HCT116 (cell line): ENCODE measurements at regions not wholly inside any gene's neighbourhood (a gene's known extent, or its start where the extent isn't known, plus 50 kb on each side); places are given as distances from the start of the nearest gene placed in this dataset.

Experiments
- CEBPB ChIP-seq: IDR thresholded peaks from 2 replicates; pipeline ENCODE4 v1.6.1; 2012; ENCODE audit warnings: low read depth
- CTCF ChIP-seq, 3 experiments: fragments of 200-600 bp in 1 of 3; sonication (generic) in 1 of 3; IDR thresholded peaks in 2 of 3; conservative IDR thresholded peaks in 1 of 3; 2 replicates each; pipeline ENCODE4 v1.5.1; 2012 to 2017; ENCODE audit warnings: low read depth in 2 of 3, low read length in 2 of 3, antibody characterized with exemption in 1 of 3, borderline replicate concordance in 1 of 3, control low read depth in 1 of 3, mild to moderate bottlenecking in 1 of 3, mixed read lengths in 1 of 3, mixed run types in 1 of 3, moderate library complexity in 1 of 3; ENCODE audit not compliant: insufficient read depth in 1 of 3
- EZH2 ChIP-seq: fragments of 200-600 bp; sonication (generic); IDR thresholded peaks from 2 replicates; pipeline ENCODE4 v1.6.1; 2017; ENCODE audit warnings: antibody characterized with exemption, mixed run types
- EZH2phosphoT487 ChIP-seq: fragments of 200-600 bp; IDR thresholded peaks from 2 replicates; pipeline ENCODE4 v1.6.1; 2018; ENCODE audit warnings: antibody characterized with exemption, borderline replicate concordance
- JUND ChIP-seq: IDR thresholded peaks from 2 replicates; pipeline ENCODE4 v1.6.1; 2012
- MAX ChIP-seq: IDR thresholded peaks from 2 replicates; pipeline ENCODE4 v1.6.1; 2012
- POLR2A ChIP-seq: IDR thresholded peaks from 2 replicates; pipeline ENCODE4 v1.7.0; 2011; ENCODE audit warnings: borderline replicate concordance; ENCODE audit not compliant: insufficient read depth, insufficient read length; ENCODE audit errors: extremely low read depth
- POLR2AphosphoS5 ChIP-seq: IDR thresholded peaks from 2 replicates; pipeline ENCODE4 v1.6.1; 2011; ENCODE audit warnings: mild to moderate bottlenecking, low read depth, low read length, moderate library complexity
- RAD21 ChIP-seq: IDR thresholded peaks from 2 replicates; pipeline ENCODE4 v1.6.1; 2012; ENCODE audit warnings: low read depth, mild to moderate bottlenecking
- REST ChIP-seq: IDR thresholded peaks from 2 replicates; pipeline ENCODE4 v1.6.1; 2012; ENCODE audit warnings: low read depth
- YY1 ChIP-seq: IDR thresholded peaks from 2 replicates; pipeline ENCODE4 v1.6.1; 2011; ENCODE audit warnings: low read length, low read depth, moderate library complexity, mild to moderate bottlenecking; ENCODE audit not compliant: insufficient replicate concordance; ENCODE audit errors: extremely low read depth
- ZBTB33 ChIP-seq: IDR thresholded peaks from 2 replicates; pipeline ENCODE4 v1.6.1; 2011; ENCODE audit warnings: mild to moderate bottlenecking, low read length, moderate library complexity; ENCODE audit not compliant: insufficient replicate concordance; ENCODE audit errors: extremely low read depth

GRCh38 chr20:7449269-7449668 lies 491.0 kb downstream of the HAO1 start:
- no peak for TF ChIP-seq MAX
- TF ChIP-seq EZH2phosphoT487, result no peak
- no peak for TF ChIP-seq EZH2
- TF ChIP-seq CTCF (IDR thresholded peaks at IDR 0.05 in 2 of 3, conservative IDR thresholded peaks at IDR 0.05 in 1 of 3; ENCODE audit: borderline replicate concordance in 1 of 3, insufficient read depth in 1 of 3, low read depth in 2 of 3, low read length in 2 of 3), result no peak
- no peak for TF ChIP-seq CEBPB
- no peak for TF ChIP-seq RAD21
- no peak for TF ChIP-seq ZBTB33
- TF ChIP-seq YY1, result no peak
- TF ChIP-seq POLR2A, result no peak
- TF ChIP-seq REST, result no peak
- no peak for TF ChIP-seq JUND
- TF ChIP-seq POLR2AphosphoS5, result no peak
